ENCODE measurements at regions not wholly inside any gene's neighbourhood (a gene's known extent, or its start where the extent isn't known, plus 50 kb on each side); places are given as distances from the start of the nearest gene placed in this dataset.

GRCh38 chr2:144088863-144089262, 431.1 kb downstream of the ZEB2 start:
- DNase-seq (ENCODE audit: low read depth) = no peak
- H3K4me3 ChIP-seq (ENCODE audit: low read length) = no peak overlapping the region
- no peak for TF ChIP-seq CTCF (conservative IDR thresholded peaks at IDR 0.05; ENCODE audit: low read length)

GRCh38 chr2:144086965-144087364, 433.0 kb downstream of the ZEB2 start:
- H3K4me3 ChIP-seq (ENCODE audit: low read length) = no peak overlapping the region
- peak; percentile 39 for DNase-seq (ENCODE audit: low read depth)
- TF ChIP-seq CTCF (conservative IDR thresholded peaks at IDR 0.05; ENCODE audit: low read length) = no peak

DNA sequence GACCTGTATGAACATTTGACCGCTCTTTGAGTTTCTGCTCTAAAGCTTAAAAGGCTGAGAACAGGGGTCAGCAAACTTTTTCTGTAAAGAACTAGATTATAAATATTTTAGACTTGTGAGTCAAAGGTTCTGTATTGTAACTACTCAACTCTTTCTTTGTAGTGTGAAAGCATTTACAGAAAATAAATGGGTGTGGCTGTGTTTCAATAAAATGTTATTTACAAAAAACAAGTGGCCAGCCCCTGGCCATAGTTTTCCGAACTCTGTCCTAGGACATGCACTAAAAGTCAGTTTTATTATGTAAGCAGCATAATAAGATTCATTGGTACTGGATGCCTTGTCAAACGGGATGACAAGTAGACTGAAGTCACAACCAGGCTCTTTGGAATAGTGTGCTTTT, 434.9 kb downstream of the ZEB2 start:
- no peak for TF ChIP-seq CTCF (conservative IDR thresholded peaks at IDR 0.05; ENCODE audit: low read length)
- H3K4me3 ChIP-seq (ENCODE audit: low read length) = no peak overlapping the region
- DNase-seq (ENCODE audit: low read depth) = peak; percentile 27

DNA sequence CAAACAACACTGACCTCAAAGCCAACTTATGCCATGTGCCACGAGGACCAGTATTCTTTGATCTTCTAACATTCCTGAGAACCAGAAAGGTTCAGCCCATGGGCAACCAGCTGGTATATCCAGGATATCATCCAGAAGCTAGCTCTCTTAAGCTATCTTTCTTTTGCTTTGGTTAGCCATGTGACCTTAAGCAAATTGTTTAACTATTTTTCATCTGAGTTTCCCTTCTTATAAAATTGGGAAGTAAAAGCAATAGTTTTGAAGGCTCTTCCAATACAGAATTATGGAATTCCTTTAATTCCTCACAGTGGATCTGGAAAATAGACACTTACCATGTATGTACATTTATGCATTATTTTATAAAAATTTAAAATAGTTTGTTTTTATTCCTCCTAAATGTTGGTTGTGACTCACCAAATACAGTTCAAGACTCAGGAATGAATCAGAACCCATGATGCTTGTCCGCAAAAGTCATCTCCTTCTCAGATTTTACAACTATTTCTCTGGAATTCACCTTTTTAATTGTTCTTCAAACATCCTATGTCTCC, 435.7 kb downstream of the ZEB2 start:
- peak; percentile 81 for DNase-seq (ENCODE audit: low read depth)
- H3K4me3 ChIP-seq (ENCODE audit: low read length) = no peak overlapping the region
- no peak for TF ChIP-seq CTCF (conservative IDR thresholded peaks at IDR 0.05; ENCODE audit: low read length)

DNA sequence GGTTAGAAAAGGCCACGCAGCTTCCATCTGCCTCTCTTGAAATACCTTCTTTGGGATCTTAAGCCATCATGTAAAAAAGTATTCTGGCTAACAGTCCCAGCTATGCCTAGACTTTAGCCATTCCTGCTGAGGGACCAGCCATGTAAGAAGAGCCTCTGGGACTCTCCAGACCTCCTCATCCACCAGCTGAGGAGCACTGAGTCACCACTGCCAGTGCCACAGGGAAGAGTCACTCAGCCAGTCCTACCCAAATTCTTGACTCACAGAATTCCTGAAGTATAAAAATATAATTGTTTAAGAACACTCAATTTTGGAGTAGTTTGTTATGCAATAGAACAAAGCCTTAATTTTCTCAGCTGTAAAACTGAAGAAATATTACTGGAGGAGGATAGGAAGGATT, 436.7 kb downstream of the ZEB2 start:
- peak; percentile 85 for DNase-seq (ENCODE audit: low read depth)
- no peak overlapping the region for H3K4me3 ChIP-seq (ENCODE audit: low read length)
- TF ChIP-seq CTCF (conservative IDR thresholded peaks at IDR 0.05; ENCODE audit: low read length) = no peak

DNA sequence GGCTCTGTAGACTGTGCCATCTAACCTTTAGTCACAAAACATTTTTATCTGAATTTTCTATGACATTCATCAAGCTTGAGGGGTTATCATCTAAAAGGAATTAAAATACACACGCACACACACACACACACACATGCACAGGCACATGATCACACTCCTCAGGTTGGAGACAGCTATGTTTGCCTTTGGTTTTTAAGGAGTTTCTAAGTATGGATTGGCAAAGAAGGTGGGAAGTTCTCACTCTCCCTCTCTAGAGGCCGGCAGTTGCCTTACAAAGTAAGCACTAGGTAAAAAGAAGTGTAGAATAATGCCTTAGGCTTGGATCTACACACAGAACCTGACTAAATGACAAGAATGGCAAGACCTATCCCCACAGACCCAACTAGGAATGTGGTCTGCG, 437.1 kb downstream of the ZEB2 start:
- no peak overlapping the region for H3K4me3 ChIP-seq (ENCODE audit: low read length)
- no peak for DNase-seq (ENCODE audit: low read depth)
- no peak for TF ChIP-seq CTCF (conservative IDR thresholded peaks at IDR 0.05; ENCODE audit: low read length)

DNA sequence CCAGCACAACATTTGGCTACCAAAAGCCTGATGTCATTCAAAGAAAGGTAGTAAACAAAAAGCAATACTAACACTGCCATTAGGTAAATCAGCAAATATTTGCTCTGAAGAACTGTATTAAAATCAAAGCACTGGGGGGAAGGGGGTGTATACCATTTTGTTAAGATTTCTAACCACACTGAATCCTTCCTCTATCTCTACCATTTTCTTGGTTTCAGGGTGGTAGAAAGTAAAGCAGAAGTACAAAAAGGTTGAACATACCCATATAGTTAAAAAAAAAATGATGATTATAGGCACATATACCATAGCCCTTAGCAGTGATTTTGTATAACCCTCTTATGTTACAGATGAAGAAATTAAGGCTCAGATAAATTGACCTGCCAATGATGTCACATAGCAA, 437.6 kb downstream of the ZEB2 start:
- no peak overlapping the region for H3K4me3 ChIP-seq (ENCODE audit: low read length)
- no peak for TF ChIP-seq CTCF (conservative IDR thresholded peaks at IDR 0.05; ENCODE audit: low read length)
- no peak for DNase-seq (ENCODE audit: low read depth)
